Erythroblast (primary cell): ENCODE measurements at regions not wholly inside any gene's neighbourhood (a gene's known extent, or its start where the extent isn't known, plus 50 kb on each side); places are given as distances from the start of the nearest gene placed in this dataset.

Source experiments
- GATA1 ChIP-seq: IDR thresholded peaks from 2 replicates; pipeline ENCODE4 v1.6.1; 2011; ENCODE audit warnings: low read depth, mild to moderate bottlenecking, control low read depth, low read length, moderate library complexity
- POLR2A ChIP-seq: IDR thresholded peaks from 2 replicates; pipeline ENCODE4 v1.6.1; 2011; ENCODE audit warnings: mild to moderate bottlenecking, low read length

DNA sequence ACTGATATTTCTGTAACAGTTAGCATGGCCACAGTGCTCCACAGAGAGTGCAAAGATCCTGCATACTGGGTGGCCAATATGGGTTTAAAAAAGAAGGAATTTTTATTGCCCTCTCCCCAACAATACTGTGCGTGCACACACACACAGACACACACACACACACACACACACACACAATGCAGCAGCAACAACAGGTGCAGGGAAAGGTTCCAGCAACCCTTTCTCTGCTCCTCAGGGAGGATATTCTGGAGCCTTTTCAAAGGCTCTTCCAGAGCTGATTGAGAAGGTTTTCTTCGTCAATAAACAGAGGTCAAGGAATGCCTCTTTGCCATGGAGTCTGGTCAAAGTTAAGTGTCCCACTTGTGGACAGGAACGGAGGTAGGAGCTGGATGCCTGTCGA is 84.8 kb upstream of the ZFP42 start:
- TF ChIP-seq POLR2A, result no peak
- no peak for TF ChIP-seq GATA1
